Endothelial cell of hepatic sinusoid (primary cell): ENCODE measurements at regions not wholly inside any gene's neighbourhood (a gene's known extent, or its start where the extent isn't known, plus 50 kb on each side); places are given as distances from the start of the nearest gene placed in this dataset.

ENCODE experiments used
- in situ Hi-C: cut with HindIII; loops from 2 replicates; pipeline ENCODE4 v1.10.0; 2017; ENCODE audit warnings: low sequenced_read_pairs

DNA sequence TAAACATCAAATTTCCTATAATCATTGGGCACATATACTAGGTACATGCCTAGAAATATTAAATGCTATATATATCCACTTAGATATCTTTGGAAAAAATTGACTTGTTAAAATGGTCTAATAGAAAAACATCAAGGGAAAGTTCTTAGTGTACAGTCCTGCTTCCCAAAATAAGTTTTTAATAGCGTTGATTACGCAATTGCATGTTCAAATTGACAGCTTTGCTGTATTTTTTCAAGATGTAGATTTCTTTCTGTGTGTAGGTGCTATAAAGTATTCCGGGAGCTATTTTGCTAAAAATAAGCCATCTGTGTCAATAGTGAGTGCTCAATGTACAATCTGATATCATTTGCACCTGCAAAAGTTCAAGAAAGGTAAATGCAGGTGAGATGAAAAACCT, 463.9 kb upstream of the ATP2B1 start:
- in situ Hi-C loops = no loop called here

DNA sequence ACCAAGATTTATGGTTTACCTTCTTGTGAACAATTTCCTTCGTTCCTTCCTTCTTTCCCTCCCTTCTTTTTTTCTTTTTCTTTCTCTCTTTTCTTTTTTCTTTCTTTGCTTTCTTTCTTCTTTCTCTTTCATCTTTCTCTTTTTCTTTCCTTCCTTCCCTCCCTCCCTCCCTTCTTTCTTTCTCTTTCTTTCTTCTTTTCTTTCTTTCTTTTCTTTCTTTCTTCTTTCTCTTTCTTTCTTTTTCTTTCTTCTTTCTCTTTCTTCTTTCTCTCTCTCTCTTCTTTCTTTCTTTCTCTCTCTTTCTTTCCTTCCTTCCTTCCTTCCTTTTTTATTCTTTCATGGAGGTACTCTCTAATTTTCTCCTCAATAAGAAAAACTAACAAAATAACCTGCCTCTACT, 462.1 kb upstream of the ATP2B1 start:
- in situ Hi-C loops = no loop called here

DNA sequence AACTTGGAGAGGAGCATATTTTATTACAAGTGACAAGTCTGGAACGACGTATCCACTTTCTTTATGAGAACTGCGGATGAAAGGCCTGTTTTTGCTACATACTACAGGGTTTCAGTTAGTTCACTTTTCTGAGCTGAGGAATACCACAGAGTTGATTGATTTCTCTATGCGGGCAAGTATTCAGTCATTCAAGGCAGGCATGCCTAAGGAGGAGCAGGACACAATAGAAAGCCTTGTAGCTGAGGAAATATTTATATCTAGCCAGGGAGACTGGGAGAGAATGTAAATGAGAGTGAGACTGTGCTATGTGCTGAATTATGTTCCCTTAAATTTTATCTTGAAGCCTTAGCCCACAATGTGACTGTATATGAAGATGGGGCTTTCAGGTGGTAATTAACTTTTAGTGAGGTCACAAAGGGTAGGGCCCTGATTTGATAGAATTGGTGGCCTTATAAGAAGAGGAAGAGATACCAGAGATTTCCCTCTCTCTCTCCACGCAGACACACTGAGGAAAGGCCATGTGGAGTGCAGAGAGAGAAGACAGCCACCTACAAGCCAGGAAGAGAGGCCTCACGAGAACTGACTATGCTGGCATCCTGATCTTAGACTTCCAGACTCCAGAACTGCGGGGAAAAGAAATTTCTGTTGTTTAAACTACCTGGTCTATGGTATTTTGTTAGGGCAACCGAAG, 459.0 kb upstream of the ATP2B1 start:
- in situ Hi-C loops = no loop called here

DNA sequence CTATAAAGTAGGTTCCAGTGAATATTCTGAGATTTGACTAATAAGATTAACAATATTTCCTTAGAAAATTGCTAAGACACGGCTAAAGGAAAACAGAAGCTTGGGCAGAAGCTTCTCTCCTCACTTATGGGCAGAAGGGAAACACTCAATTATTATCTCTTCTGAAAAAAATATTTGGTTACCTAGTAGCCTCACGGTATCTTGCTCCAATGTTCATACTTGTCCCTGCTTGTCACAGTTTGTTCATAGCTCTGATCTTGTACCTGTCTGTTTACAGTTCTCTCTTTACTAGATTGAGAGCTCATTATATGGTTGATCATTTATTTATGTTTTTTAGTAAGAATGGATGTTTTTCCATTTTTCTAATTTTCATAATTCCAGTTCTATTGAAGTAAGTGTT, 458.0 kb upstream of the ATP2B1 start:
- in situ Hi-C loops = no loop called here

DNA sequence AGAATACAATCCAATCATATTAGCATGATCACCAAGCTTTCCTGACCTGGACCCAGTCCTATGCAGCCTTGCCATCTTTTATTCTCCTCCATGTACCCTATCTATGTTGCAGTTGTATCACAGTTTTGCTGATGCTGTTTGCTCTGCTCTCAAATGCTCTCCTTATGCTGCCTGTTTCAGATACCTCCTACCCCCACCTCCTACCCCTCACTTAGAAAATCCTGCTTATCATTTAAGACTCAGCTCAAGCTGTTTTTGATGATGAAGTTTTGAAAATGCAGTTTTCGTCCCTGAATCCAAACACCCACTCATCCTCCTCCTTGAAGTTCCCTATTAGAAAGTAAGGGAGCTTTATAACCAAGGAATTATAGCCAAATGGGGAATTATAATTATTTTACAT, 457.4 kb upstream of the ATP2B1 start:
- in situ Hi-C loops = no loop called here

DNA sequence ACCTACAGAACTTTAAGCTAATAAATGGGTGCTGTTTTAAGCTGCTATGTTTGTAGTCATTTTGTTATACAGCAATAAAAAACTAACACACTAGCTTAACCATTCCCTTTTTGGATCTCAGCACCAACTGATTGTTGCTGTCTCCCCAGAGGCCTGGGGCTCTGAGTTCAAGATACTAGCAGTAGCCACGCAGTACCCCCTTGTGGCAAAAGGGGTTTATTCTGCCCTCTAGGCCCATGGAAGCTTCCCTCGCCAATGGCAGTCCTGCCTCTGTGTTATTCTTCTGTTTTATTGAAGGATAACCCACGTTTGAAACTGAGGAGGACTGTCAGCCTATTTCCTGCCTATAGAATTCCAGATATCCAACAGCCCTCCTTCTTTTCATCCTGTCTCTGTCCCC, 455.3 kb upstream of the ATP2B1 start:
- in situ Hi-C loops = no loop called here

DNA sequence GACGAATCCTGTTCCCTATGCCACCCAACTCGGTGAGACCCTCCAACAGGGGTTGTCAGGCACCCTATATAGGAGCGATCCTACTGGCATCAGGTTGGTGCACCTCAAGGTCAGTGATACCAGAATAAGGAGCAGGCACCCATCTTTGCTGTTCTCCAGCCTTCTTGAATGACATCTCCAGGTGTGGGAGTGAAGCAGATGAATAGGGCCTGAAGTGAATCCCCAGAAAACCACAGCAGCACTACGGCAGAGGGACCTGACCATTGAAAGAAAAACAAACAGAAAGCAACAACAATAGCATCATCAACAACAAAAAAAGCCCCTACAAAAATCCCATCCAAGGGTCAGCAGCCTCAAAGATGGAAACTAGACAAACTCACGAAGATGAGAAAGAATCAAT, 445.2 kb upstream of the ATP2B1 start:
- in situ Hi-C loops = no loop called here

DNA sequence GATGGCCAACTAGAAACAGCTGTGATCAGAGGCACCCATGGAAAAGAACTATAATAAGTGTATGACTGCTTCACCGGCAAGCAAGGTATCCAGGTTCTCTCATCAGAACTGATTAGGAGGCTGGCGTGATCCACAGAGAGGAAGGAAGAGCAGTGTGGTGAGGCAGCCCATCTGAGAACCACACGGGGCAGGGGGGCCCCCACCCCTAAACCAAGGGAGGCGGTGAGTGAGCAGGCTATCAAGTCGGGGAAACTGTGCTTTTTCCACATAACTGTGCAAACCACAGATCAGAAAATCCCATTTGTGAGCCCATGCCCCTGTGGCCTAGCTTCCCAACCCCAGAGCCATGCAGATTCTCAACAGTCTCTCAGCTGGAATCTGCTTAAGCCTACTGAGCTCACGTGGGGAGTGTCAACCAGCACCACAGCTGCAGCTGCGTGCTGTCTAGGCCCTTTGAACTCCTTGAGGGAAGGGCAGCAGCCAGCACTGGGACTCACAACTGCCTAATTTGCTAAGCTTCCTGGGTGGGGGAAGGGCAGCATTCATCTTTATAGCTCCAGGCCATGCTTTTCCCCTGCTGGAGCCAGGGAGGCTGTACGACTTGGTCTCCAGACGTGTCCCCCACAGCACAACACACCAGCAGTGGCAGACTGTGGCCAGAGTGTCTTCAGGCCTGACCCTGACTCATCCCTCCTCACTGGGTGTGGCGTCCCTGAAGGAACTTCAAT, 444.4 kb upstream of the ATP2B1 start:
- in situ Hi-C loops = no loop called here

DNA sequence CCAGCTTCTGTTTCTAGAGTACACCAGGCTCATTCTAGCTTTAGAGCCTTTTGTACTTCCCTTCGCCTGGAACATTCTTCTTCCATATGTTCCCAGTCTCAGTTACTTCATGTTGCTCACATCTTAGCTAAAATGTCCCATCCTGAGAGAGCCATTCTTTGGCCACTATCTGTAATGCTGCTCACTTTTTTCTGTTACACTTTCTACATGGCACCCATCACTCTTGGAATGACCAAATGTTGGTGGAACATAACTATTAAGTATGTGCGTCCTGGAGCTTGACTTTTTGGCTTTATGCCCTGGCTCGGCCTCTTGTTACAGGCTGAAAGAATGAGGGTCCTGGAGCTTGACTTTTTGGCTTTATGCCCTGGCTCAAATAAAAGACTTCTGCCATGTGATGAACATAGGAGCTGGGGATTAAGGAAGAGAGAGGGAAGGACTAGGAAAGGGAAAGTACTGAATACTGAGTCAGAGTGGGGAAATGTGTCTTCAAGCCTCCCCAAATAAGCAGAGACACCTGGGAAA, 442.9 kb upstream of the ATP2B1 start:
- in situ Hi-C loops = no loop called here

DNA sequence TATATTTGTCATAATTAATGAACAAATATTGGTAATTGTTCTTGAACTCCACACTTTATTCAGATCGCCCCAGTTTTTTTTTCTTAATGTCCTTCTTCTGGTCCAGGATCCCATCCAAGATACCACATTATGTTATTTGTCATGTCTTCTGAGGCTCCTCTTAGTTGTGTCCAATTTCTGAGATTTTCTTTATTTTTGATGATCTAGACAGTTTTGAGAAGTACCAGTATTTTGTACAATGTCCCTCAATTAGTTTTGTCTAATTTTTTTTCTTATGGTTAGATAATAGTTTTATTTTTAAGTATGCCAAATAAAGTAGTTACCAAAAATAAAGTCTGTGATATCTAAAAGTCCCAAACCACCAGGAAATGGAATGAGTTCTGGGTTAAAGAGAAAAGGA, 440.8 kb upstream of the ATP2B1 start:
- in situ Hi-C loops = no loop called here

DNA sequence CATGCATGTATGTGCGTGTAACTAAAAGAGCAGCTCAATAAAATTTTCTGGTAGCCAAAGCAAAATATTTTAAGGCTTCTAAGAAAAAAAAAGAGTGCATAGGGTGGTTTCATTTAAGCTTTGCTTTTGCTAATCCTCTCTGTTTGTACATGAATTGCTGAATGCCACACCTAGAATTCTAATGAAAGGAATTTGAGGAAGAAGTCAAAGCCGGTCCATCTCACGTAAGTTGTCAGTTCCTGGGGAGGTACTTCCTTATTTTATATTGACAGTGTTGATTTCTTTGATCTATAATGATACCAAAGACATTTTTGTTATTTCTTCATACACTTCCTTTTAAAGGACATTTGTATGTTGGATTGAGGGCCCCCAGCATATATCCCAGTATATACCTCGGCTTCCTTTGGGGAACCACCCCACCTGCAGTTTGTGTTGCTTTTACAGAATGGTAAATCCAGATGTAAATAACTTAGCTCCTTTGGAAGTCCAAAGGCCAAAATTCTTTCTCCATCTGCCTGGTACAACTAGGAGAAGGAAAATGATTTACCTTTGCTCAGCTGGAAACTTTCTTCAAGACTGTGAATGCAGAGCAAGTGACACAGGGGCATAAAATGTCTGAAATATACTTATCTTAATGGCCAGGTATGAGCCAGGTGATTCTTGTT, 420.9 kb upstream of the ATP2B1 start:
- in situ Hi-C loops = no loop called here

DNA sequence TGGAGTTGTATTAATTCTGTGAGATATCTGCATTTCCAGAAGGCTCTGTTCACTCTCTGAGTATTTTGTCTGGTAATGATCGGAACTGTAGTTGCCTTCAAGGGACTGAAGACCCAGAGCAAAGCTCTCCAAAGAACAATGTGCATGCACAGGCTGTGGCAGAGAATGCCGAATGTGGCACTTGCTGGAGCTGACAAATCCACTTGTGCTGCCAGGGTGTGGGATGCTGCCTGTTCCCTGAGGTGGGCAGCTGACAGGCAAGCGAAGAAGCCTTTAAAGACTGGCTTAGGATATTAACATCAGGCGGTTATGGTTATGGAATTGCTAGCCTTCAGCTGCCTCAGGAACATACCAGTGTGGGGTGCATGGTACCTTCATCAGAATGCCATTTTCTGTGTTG, 419.9 kb upstream of the ATP2B1 start:
- in situ Hi-C loops = no loop called here

DNA sequence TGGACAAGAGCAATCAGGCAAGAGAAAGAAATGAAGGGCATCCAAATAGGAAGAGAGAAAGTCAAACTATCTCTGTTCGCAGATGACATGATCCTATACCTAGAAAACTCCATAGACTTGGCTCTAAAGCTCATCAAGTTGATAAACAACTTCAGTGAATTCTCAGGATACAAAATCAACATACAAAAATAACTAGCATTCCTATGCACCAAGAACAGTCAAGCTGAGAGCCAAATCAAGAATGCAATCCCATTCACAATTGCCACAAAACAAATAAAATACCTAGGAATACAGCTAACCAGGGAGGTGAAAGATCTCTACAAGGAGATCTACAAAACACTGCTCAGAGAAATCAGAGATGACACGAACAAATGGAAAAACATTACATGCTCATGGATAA, 417.5 kb upstream of the ATP2B1 start:
- in situ Hi-C loops = no loop called here

DNA sequence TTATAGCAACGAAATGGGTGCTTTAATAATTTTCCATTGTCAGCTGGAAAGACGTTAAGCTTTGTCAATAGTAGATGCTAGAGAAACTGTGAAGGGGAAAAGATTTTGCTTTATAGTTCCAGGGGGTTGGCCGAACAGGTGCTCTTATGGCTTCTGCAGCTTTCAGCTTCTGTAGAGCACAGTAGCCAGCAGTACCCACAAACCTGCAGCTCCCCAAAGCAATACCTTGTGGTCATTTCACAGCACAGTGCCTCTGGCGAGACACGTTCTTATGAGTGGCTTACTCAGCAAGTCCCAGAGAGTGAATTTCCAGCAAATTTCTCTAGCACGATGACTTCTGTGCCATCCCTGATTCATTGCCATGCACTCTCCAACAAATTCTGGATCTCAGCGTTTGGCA, 416.3 kb upstream of the ATP2B1 start:
- in situ Hi-C loops = no loop called here

DNA sequence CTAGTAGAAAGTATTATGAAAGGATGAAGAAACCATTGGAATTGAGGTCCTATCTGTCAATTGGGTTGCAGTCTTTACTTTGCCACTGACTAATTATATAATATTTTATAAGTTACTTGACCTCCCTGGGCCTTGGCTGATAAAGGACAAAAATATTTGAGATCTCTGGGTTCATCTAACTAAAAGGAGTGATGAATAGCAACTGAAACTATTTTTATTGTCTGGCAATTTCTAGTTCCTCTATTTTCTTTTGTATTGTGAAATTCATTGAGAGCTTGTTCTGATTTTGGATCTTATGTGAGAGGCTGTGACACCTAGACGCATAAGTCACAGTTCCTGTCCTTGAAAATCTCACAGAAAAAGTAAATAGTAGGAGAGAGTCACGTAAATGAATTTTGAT, 415.7 kb upstream of the ATP2B1 start:
- in situ Hi-C loops = no loop called here

DNA sequence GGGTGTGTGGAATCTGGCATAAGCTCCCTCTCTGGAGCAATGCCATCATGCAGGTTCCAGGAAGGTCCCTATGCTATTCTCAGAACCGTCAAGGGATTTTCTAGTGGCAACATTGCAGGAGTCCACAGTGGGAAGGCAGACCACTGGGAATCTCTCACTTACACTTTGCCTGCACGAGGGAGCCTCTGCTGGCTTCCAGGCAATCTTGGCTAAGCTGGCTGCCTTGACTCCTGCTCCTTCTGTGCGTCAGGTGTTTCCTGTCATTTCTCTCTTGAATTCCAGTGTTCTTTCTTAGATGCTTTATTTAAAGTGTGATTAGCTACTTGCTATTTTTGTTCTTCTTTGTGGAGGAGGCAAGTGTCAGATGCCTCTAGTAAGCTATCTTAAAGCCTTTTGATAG, 414.0 kb upstream of the ATP2B1 start:
- in situ Hi-C loops = no loop called here

DNA sequence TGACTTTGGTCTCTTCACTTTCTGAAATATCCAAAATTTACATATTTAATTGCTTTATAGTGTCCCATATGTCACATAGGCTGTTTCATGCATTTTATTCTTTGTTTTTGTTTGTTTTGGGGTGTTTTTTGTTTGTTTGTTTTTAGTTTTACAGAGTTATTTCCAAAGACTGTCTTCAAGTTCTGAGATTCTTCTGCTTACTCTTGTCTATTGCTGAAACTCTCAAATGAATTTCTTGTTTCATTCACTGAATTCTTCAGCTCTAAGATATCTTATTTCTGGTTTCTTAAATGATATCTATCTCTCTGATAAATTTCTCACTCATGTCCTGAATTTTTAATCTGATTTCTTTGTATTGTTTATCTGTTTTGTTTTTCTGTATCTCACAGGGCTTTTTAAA, 412.0 kb upstream of the ATP2B1 start:
- in situ Hi-C loops = no loop called here

DNA sequence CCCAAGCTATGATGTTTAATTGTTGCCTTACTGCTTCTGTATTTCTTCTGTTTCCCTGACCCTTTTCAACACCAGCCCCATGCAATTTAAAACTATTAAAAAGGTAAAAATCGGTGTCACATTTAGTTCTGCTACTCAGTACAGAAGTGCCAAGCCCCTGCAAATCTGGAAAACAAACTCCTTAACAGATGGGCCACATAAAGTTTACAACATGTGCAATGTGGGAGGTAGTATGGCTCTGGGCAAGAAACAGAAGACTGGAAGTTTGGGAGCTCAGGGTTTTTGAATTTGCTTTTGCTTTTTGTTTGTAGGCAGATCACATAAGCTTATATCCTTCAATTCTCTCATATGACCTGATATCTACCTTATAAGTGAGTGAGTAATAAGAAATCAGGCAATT, 404.0 kb upstream of the ATP2B1 start:
- in situ Hi-C loops = no loop called here

DNA sequence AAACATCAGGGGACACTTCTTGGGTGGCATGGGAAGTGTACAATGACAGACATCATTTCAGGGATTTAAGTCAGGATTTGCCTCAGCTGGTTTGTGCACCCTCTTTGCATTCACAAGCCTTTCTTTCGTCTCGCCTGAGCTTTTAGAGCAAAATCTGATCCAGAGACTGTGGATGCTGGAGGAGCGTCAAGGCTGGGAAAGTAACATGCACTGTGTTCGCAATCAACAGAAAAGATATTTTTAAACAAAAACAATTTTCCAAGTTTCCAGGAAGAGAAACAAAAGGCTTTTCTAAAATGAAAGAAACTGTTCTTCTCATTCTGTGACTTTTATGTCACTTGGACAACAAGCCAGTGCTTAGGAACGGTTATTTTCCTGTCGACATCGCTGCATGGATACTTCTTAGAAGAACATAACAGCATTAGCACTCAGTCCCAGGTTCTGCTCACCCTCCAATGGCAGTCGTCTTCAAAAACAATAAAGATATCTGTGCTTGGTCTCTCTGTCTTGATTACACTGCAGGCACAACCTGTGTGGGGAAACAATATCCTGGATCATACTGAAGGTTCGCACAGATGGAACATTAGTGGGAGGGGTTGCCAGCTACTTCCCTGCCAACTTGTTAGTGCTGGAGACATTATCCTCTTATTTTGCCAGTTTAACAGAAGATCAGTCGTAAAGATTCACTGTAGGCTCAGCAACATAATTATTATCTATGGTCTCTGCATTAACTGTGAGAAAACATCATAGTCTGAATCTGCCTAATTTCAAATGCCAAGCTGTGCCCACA, 403.3 kb upstream of the ATP2B1 start:
- in situ Hi-C loops = no loop called here

DNA sequence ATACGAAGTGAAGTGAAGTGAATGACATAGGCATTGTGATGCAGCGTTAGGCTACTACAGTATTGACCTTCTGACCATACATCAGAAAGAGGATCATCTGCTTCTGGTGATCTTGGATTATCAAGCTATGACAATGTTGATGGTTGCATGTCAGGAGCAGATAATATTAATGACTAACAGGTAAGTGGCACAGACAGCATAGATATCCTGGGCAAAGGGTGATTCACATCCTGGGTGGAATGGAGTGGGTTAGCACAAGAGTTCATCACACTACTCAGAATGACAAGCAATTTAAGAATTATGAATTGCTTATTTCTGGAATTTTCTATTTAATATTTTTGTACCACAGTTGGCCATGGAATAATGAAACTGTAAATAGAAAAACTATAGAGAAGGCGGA, 397.9 kb upstream of the ATP2B1 start:
- in situ Hi-C loops = no loop called here

DNA sequence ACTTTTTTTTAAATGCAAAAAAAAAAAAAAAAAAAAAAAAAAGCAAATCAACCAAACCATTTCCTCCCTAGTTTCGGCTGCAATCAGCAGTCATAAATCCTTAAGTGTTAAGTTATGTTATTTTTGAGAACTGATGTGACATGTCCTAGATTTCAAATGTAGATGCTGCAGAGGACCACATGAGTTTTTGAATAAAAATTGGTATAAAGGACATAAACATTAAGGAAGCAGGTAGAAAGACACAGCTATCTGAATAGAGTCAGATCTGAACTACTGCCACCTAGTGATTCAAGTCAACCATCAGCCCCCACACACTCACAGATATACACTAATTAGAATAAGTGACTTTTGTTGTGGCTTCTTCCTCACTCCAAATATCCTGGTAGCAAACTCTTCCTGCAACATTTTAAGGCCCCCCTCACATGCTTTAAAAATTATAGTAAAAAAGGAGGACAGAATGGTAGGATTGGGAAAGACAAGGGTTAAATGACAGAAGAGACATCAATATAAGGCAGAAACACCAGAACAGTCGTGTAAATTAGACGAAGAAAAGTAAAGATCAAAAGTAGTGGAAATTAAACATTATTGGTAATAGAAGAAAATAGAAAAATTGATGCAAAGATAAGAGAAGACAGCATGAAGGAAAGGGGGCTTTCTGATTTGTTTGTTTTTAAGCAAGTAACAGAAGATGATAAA, 394.5 kb upstream of the ATP2B1 start:
- in situ Hi-C loops = no loop called here
